HCT116 (cell line): ENCODE measurements at regions not wholly inside any gene's neighbourhood (a gene's known extent, or its start where the extent isn't known, plus 50 kb on each side); places are given as distances from the start of the nearest gene placed in this dataset.

Experiments
- ELF1 ChIP-seq: IDR thresholded peaks from 2 replicates; pipeline ENCODE4 v1.6.1; 2012; ENCODE audit warnings: low read depth, borderline replicate concordance
- EZH2 ChIP-seq: fragments of 200-600 bp; sonication (generic); IDR thresholded peaks from 2 replicates; pipeline ENCODE4 v1.6.1; 2017; ENCODE audit warnings: antibody characterized with exemption, mixed run types
- POLR2A ChIP-seq: IDR thresholded peaks from 2 replicates; pipeline ENCODE4 v1.7.0; 2011; ENCODE audit warnings: borderline replicate concordance; ENCODE audit not compliant: insufficient read depth, insufficient read length; ENCODE audit errors: extremely low read depth
- ZNF274 ChIP-seq: fragments of 200-500 bp; sonication (Bioruptor generic); IDR thresholded peaks from 2 replicates; pipeline ENCODE4 v1.6.1; 2014; ENCODE audit warnings: mild to moderate bottlenecking, low read depth, low read length, inconsistent platforms
- TF ChIP-seq, protein P1 (sequence below), 3 experiments: fragments of 200-600 bp in 1 of 3; sonication (generic) in 1 of 3; IDR thresholded peaks in 2 of 3; conservative IDR thresholded peaks in 1 of 3; 2 replicates each; pipeline ENCODE4 v1.5.1; 2012 to 2017; ENCODE audit warnings: low read depth in 2 of 3, low read length in 2 of 3, antibody characterized with exemption in 1 of 3, borderline replicate concordance in 1 of 3, control low read depth in 1 of 3, mild to moderate bottlenecking in 1 of 3, mixed read lengths in 1 of 3, mixed run types in 1 of 3, moderate library complexity in 1 of 3; ENCODE audit not compliant: insufficient read depth in 1 of 3

DNA sequence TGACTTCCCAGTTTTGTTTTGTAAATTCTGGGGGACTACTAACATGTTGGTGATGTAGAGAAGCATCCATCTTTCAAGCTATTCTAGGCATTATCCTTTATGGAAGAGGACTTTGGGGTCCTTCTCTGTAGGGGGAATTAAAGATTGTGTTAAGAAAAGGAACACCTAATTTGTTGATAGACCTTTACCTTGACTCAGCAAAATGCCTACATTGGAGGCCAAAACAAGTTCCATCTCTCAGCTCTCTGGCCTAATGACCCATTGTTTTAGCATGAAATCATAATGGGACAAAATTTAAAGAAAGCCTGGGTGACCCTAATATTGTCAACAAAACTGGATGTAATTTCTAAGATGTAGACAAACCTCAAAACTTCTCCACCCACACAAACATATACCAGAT lies 465.3 kb upstream of the SOX9 start:
- TF ChIP-seq EZH2 (no peak), POLR2A (no peak), ZNF274 (no peak), ELF1 (no peak)
- TF ChIP-seq, protein P1, sequence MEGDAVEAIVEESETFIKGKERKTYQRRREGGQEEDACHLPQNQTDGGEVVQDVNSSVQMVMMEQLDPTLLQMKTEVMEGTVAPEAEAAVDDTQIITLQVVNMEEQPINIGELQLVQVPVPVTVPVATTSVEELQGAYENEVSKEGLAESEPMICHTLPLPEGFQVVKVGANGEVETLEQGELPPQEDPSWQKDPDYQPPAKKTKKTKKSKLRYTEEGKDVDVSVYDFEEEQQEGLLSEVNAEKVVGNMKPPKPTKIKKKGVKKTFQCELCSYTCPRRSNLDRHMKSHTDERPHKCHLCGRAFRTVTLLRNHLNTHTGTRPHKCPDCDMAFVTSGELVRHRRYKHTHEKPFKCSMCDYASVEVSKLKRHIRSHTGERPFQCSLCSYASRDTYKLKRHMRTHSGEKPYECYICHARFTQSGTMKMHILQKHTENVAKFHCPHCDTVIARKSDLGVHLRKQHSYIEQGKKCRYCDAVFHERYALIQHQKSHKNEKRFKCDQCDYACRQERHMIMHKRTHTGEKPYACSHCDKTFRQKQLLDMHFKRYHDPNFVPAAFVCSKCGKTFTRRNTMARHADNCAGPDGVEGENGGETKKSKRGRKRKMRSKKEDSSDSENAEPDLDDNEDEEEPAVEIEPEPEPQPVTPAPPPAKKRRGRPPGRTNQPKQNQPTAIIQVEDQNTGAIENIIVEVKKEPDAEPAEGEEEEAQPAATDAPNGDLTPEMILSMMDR (IDR thresholded peaks at IDR 0.05 in 2 of 3, conservative IDR thresholded peaks at IDR 0.05 in 1 of 3; ENCODE audit: borderline replicate concordance in 1 of 3, insufficient read depth in 1 of 3, low read depth in 2 of 3, low read length in 2 of 3): no peak
